ENCODE measurements at regions not wholly inside any gene's neighbourhood (a gene's known extent, or its start where the extent isn't known, plus 50 kb on each side); places are given as distances from the start of the nearest gene placed in this dataset.
"Not testable (repeated sequence)": the region's sequence is repeated elsewhere in the genome, so short reads cannot be mapped to it uniquely, and the experiment has no call there.

DNA sequence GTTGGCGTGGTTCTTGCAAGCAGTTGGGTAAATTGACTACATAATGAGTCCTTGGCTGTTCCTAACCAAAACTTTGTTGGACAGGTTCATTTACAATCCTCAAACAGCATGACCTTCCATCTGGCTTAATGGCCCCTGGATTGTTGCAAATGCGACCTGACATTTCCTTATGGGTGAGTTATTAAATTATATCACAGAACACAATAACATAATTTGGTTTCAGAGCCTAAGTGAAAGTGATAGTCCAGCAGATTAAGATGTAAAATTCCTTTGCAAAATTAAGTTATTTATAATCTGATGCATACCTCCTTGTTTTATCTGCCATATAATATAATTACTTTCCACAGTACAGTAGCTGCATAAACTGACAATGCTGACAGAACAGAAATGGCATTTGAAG, 224.4 kb downstream of the TUSC1 start:
- DNase-seq (ENCODE audit: low read depth, low spot score) = no peak

DNA sequence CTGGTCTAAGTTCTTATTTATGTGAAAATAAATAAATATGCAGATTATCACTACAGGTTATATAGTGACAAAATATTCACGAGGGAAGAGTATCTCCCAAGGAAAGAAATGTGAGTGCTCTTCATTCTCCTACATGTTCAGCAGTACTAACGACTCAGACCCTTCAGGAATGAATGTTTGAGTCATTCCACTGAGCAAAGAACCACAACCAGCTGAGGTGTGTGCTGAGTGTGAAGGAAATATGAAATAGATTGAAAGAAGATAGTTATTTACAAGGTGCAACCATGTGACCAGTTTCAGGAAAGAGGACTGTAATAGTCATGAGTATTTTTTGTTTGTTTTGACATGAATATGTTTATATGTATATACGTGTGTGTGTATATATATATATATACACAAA, 228.7 kb downstream of the TUSC1 start:
- ChIA-PET CTCF (no interaction called here), POLR2A (no interaction called here)
- TF ChIP-seq, protein P1, sequence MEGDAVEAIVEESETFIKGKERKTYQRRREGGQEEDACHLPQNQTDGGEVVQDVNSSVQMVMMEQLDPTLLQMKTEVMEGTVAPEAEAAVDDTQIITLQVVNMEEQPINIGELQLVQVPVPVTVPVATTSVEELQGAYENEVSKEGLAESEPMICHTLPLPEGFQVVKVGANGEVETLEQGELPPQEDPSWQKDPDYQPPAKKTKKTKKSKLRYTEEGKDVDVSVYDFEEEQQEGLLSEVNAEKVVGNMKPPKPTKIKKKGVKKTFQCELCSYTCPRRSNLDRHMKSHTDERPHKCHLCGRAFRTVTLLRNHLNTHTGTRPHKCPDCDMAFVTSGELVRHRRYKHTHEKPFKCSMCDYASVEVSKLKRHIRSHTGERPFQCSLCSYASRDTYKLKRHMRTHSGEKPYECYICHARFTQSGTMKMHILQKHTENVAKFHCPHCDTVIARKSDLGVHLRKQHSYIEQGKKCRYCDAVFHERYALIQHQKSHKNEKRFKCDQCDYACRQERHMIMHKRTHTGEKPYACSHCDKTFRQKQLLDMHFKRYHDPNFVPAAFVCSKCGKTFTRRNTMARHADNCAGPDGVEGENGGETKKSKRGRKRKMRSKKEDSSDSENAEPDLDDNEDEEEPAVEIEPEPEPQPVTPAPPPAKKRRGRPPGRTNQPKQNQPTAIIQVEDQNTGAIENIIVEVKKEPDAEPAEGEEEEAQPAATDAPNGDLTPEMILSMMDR (IDR thresholded peaks at IDR 0.05; ENCODE audit: insufficient read depth, low read length, missing control alignments) = no peak
- no peak for DNase-seq (ENCODE audit: low read depth, low spot score)
- no peak overlapping the region for H3K4me3 ChIP-seq (ENCODE audit: low read depth, low read length)

More for the DNA sequence above, 224.4 kb downstream of the TUSC1 start:
- TF ChIP-seq, protein P1 (IDR thresholded peaks at IDR 0.05; ENCODE audit: insufficient read depth, low read length, missing control alignments) = no peak
- ChIA-PET POLR2A (no interaction called here), CTCF (no interaction called here)
- no peak overlapping the region for H3K4me3 ChIP-seq (ENCODE audit: low read depth, low read length)

DNA sequence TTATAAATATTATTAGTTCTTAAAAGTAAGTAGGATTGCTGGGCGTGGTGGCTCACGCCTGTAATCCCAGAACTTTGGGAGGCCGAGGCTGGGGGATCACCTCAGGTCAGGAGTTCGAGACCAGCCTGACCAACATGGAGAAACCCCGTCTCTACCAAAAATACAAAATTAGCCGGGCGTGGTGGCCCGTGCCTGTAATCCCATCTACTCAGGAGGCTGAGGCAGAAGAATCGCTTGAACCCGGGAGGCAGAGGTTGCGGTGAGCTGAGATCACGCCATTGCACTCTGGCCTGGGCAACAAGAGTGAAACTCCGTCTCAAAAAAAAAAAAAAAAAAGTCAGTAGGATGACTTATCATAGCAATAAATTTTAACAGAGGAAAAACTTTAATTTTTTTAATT, 232.5 kb downstream of the TUSC1 start:
- POLR2A ChIA-PET; H3K4me3 ChIP-seq (ENCODE audit: low read depth, low read length); CTCF ChIA-PET: not testable (repeated sequence)

DNA sequence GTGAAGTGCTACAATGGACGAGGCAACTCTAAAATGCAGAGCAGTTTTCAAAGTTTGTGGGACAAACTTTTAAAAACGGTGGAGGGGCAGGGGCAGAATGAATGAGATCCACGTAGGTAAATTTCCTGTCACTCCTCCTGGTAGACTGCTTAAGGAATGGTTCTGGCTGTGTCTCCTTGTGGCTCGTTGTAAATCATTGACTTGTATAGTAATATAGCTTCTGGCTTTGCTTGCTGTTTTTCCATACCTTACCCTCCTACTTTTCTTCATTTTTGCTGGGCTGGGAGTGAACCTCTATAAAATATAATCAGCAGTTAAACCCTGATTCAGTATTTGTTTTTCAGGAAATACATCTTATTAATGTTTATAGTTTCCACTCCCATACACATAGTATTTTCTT, 235.7 kb downstream of the TUSC1 start:
- ChIA-PET POLR2A (no interaction called here), CTCF (no interaction called here)
- H3K4me3 ChIP-seq (ENCODE audit: low read depth, low read length) = no peak overlapping the region
- DNase-seq (ENCODE audit: low read depth, low spot score) = no peak
- TF ChIP-seq, protein P1 (IDR thresholded peaks at IDR 0.05; ENCODE audit: insufficient read depth, low read length, missing control alignments) = no peak

More for the DNA sequence above, 232.5 kb downstream of the TUSC1 start:
- DNase-seq (ENCODE audit: low read depth, low spot score) = not testable (repeated sequence)

DNA sequence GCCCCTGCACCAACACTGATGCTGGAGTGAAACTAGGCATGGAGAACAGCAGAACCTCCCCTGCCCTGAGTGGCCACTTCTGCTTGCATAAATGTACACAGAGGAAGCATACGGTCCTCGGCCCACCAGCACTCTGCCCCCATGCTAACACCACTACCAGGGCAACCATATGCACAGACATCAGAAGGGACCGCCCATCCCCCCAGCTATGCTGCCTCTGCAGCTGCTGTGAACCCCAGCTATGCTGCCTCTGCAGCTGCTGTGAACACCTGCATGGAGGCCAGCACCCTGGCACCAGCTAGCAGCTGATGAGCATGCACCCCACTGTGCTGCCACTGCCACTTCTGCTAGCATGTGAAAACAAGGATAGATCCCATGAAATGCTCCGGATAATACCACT, 250.3 kb downstream of the TUSC1 start:
- no peak overlapping the region for H3K4me3 ChIP-seq (ENCODE audit: low read depth, low read length)
- TF ChIP-seq, protein P1 (IDR thresholded peaks at IDR 0.05; ENCODE audit: insufficient read depth, low read length, missing control alignments) = no peak
- DNase-seq (ENCODE audit: low read depth, low spot score) = no peak
- POLR2A ChIA-PET = no interaction called here
- CTCF ChIA-PET = no interaction called here

DNA sequence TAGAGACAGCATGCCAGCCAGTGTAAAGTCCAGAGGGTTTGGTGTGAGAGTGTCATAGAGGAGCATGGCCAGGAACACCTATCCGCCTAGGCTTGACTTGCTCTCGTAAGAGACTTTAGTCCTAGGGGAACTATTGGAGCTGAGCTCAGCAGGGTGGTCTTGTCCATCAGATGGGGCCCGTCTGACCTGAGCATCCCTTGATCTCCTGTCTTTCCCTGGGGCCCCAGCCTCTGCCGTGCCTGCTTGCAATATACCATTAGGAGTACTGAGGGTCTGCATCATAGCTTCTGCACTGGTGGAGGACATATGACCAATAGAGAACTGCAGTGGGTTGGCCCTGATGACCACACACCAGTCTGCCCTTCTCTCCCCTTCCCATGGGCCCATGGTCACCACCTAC, 251.0 kb downstream of the TUSC1 start:
- POLR2A ChIA-PET = no interaction called here
- CTCF ChIA-PET = no interaction called here
- TF ChIP-seq, protein P1 (IDR thresholded peaks at IDR 0.05; ENCODE audit: insufficient read depth, low read length, missing control alignments) = no peak

DNA sequence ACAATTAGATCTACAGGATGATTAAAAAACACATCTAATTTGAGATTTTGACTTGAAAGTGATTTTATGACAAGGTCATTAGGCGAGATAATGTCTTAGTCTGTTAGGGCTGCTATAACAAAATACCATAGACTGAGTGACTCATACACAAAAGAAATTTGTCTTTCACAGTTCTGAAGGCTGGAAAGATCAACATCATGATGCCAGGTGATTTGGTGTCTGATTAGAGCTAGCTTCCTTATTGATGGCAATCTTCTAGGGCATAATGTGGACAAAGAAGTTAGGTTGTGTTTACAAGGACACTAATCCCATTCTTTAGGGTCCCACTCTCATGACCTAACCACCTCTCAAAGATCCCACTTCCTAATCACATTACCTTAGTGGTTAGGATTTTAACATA, 256.7 kb downstream of the TUSC1 start:
- H3K4me3 ChIP-seq (ENCODE audit: low read depth, low read length) = no peak overlapping the region
- CTCF ChIA-PET = no interaction called here
- TF ChIP-seq, protein P1 (IDR thresholded peaks at IDR 0.05; ENCODE audit: insufficient read depth, low read length, missing control alignments) = no peak
- POLR2A ChIA-PET = no interaction called here
- DNase-seq (ENCODE audit: low read depth, low spot score) = no peak

More for the DNA sequence above, 251.0 kb downstream of the TUSC1 start:
- no peak overlapping the region for H3K4me3 ChIP-seq (ENCODE audit: low read depth, low read length)
- no peak for DNase-seq (ENCODE audit: low read depth, low spot score)
